NAMALWA (cell line): ENCODE measurements at regions not wholly inside any gene's neighbourhood (a gene's known extent, or its start where the extent isn't known, plus 50 kb on each side); places are given as distances from the start of the nearest gene placed in this dataset.
A peak's percentile ranks its signal among the peaks of the same experiment; 100 is the strongest.
"Not testable (repeated sequence)": the region's sequence is repeated elsewhere in the genome, so short reads cannot be mapped to it uniquely, and the experiment has no call there.

Experiments used
- DNase-seq: peaks from one replicate; pipeline ENCODE4 v3.0.0-alpha.2; 2015; ENCODE audit warnings: low spot score

- no peak for DNase-seq
These were observed 276.9 kb upstream of the CHAC2 start for GRCh38 chr2:53490659-53491058.

GRCh38 chr2:53486185-53486899 is 281.3 kb upstream of the CHAC2 start:
- not testable (repeated sequence) for DNase-seq

GRCh38 chr2:53485021-53485728 is 282.4 kb upstream of the CHAC2 start:
- no peak for DNase-seq

- DNase-seq, result no peak
These were observed 283.1 kb upstream of the CHAC2 start for GRCh38 chr2:53484531-53484930.

GRCh38 chr2:53477517-53477916 is 290.1 kb upstream of the CHAC2 start:
- DNase-seq, result no peak

- DNase-seq, result no peak
These were observed 290.8 kb upstream of the CHAC2 start for GRCh38 chr2:53476834-53477233.

- no peak for DNase-seq
These were observed 291.8 kb upstream of the CHAC2 start for GRCh38 chr2:53475766-53476165.

- no peak for DNase-seq
These were observed 292.3 kb upstream of the CHAC2 start for GRCh38 chr2:53475321-53475720.

GRCh38 chr2:53474914-53475313 is 292.7 kb upstream of the CHAC2 start:
- no peak for DNase-seq

GRCh38 chr2:53473775-53474311 is 293.8 kb upstream of the CHAC2 start:
- no peak for DNase-seq

GRCh38 chr2:53473236-53473635 is 294.4 kb upstream of the CHAC2 start:
- DNase-seq, result peak; percentile 5

GRCh38 chr2:53467467-53468180 is 300.0 kb upstream of the CHAC2 start:
- DNase-seq, result no peak

GRCh38 chr2:53463806-53464726 is 303.5 kb upstream of the CHAC2 start:
- DNase-seq, result no peak

- DNase-seq, result no peak
These were observed 306.7 kb upstream of the CHAC2 start for GRCh38 chr2:53460937-53461336.

GRCh38 chr2:53460347-53460746 is 307.3 kb upstream of the CHAC2 start:
- DNase-seq, result no peak

- no peak for DNase-seq
These were observed 312.5 kb upstream of the CHAC2 start for GRCh38 chr2:53455094-53455493.

GRCh38 chr2:53452957-53453748 is 314.5 kb upstream of the CHAC2 start:
- no peak for DNase-seq

GRCh38 chr2:53452400-53452799 is 315.2 kb upstream of the CHAC2 start:
- no peak for DNase-seq

- DNase-seq, result no peak
These were observed 316.7 kb upstream of the CHAC2 start for GRCh38 chr2:53450923-53451322.

- no peak for DNase-seq
These were observed 319.0 kb upstream of the CHAC2 start for GRCh38 chr2:53448591-53448990.

- DNase-seq, result no peak
These were observed 319.5 kb upstream of the CHAC2 start for GRCh38 chr2:53448086-53448485.
